SK-N-MC (cell line): ENCODE measurements at regions not wholly inside any gene's neighbourhood (a gene's known extent, or its start where the extent isn't known, plus 50 kb on each side); places are given as distances from the start of the nearest gene placed in this dataset.

Experiments used
- DNase-seq: peaks from one replicate; pipeline ENCODE4 v3.0.0-alpha.2; 2011; ENCODE audit warnings: low read depth, low spot score
- H3K27ac ChIP-seq: fragments of 200-600 bp; sonication (generic); 2 replicates; pipeline ENCODE4 v1.5.1; 2016; ENCODE audit warnings: mixed run types
- H3K36me3 ChIP-seq: fragments of 200-600 bp; sonication (generic); 2 replicates; pipeline ENCODE4 v1.6.1; 2017; ENCODE audit warnings: antibody characterized with exemption, low read length, mixed read lengths; ENCODE audit not compliant: insufficient read depth
- H3K4me3 ChIP-seq: fragments of 200-600 bp; sonication (generic); 2 replicates; pipeline ENCODE4 v1.5.1; 2016
- H3K9ac ChIP-seq: fragments of 200-600 bp; sonication (generic); 2 replicates; pipeline ENCODE4 v1.8.0; 2017; ENCODE audit warnings: mixed run types, mixed read lengths; ENCODE audit not compliant: insufficient read length
- H3K9me3 ChIP-seq: fragments of 200-600 bp; sonication (generic); 2 replicates; pipeline ENCODE4 v1.6.1; 2017; ENCODE audit warnings: low read depth, mild to moderate bottlenecking, antibody characterized with exemption, low read length, moderate library complexity, mixed read lengths
- EZH2 ChIP-seq: fragments of 200-600 bp; sonication (generic); IDR thresholded peaks from one replicate; pipeline ENCODE4 v1.6.1; 2017; ENCODE audit warnings: antibody characterized with exemption
- FOXP2 ChIP-seq: optimal IDR thresholded peaks from 2 replicates; pipeline ENCODE3; 2011; ENCODE audit warnings: mild to moderate bottlenecking, moderate library complexity; ENCODE audit not compliant: insufficient read depth; ENCODE audit errors: extremely low read length, control extremely low read depth
- POLR2AphosphoS5 ChIP-seq: IDR thresholded peaks from 2 replicates; pipeline ENCODE4 v1.6.1; 2012; ENCODE audit warnings: mild to moderate bottlenecking, low read depth, low read length, borderline replicate concordance

- H3K9me3 ChIP-seq: no peaks in the 10 kb centered on the region
- H3K36me3 ChIP-seq: no peaks in the 10 kb centered on the region
- no peak overlapping the region for H3K27ac ChIP-seq
- H3K9ac ChIP-seq: no peak overlapping the region
- no peak overlapping the region for H3K4me3 ChIP-seq
- DNase-seq: no peak
- TF ChIP-seq FOXP2 (no peak), EZH2 (no peak), POLR2AphosphoS5 (no peak)
These were observed 329.5 kb downstream of the GABRB3 start for GRCh38 chr15:26443321-26443720.

- TF ChIP-seq EZH2 (no peak), FOXP2 (no peak), POLR2AphosphoS5 (no peak)
- no peaks in the 10 kb centered on the region for H3K9me3 ChIP-seq
- H3K9ac ChIP-seq: no peak overlapping the region
- H3K36me3 ChIP-seq: no peaks in the 10 kb centered on the region
- DNase-seq: no peak
- H3K27ac ChIP-seq: no peak overlapping the region
- no peak overlapping the region for H3K4me3 ChIP-seq
These were observed 330.2 kb downstream of the GABRB3 start for GRCh38 chr15:26442680-26443079.

GRCh38 chr15:26439681-26440080 lies 333.2 kb downstream of the GABRB3 start:
- TF ChIP-seq FOXP2: no peak
- TF ChIP-seq EZH2: no peak
- TF ChIP-seq POLR2AphosphoS5: no peak
- Histone ChIP-seq H3K36me3 (no peaks in the 10 kb centered on the region), H3K4me3 (no peak overlapping the region), H3K9me3 (no peaks in the 10 kb centered on the region), H3K27ac (no peak overlapping the region), H3K9ac (no peak overlapping the region)
- DNase-seq: no peak

- H3K9ac ChIP-seq: no peak overlapping the region
- TF ChIP-seq EZH2 (no peak), POLR2AphosphoS5 (no peak), FOXP2 (no peak)
- no peak overlapping the region for H3K27ac ChIP-seq
- DNase-seq: no peak
- H3K4me3 ChIP-seq: no peak overlapping the region
- no peaks in the 10 kb centered on the region for H3K36me3 ChIP-seq
- H3K9me3 ChIP-seq: no peaks in the 10 kb centered on the region
These were observed 334.1 kb downstream of the GABRB3 start for GRCh38 chr15:26438718-26439117.

- no peaks in the 10 kb centered on the region for H3K9me3 ChIP-seq
- DNase-seq: no peak
- TF ChIP-seq EZH2 (no peak), POLR2AphosphoS5 (no peak), FOXP2 (no peak)
These were observed 334.6 kb downstream of the GABRB3 start for GRCh38 chr15:26438316-26438715.

GRCh38 chr15:26433818-26434217 lies 339.0 kb downstream of the GABRB3 start:
- H3K27ac ChIP-seq: no peak overlapping the region
- H3K4me3 ChIP-seq: no peak overlapping the region
- H3K9ac ChIP-seq: no peak overlapping the region
- no peak for TF ChIP-seq POLR2AphosphoS5
- TF ChIP-seq EZH2: no peak
- TF ChIP-seq FOXP2: no peak
- DNase-seq: no peak
- H3K9me3 ChIP-seq: no peaks in the 10 kb centered on the region
- H3K36me3 ChIP-seq: no peaks in the 10 kb centered on the region

More at GRCh38 chr15:26438316-26438715, 334.6 kb downstream of the GABRB3 start:
- H3K9ac ChIP-seq: no peak overlapping the region
- no peaks in the 10 kb centered on the region for H3K36me3 ChIP-seq
- no peak overlapping the region for H3K27ac ChIP-seq
- H3K4me3 ChIP-seq: no peak overlapping the region

- DNase-seq: no peak
- Histone ChIP-seq H3K4me3 (no peak overlapping the region), H3K9ac (no peak overlapping the region), H3K9me3 (no peaks in the 10 kb centered on the region), H3K36me3 (no peaks in the 10 kb centered on the region), H3K27ac (no peak overlapping the region)
- TF ChIP-seq POLR2AphosphoS5 (no peak), EZH2 (no peak), FOXP2 (no peak)
These were observed 339.8 kb downstream of the GABRB3 start for GRCh38 chr15:26433060-26433459.

- TF ChIP-seq FOXP2 (no peak), POLR2AphosphoS5 (no peak), EZH2 (no peak)
- H3K9ac ChIP-seq: no peak overlapping the region
- DNase-seq: no peak
These were observed 351.8 kb downstream of the GABRB3 start for GRCh38 chr15:26421065-26421464.

GRCh38 chr15:26395624-26396023 lies 377.2 kb downstream of the GABRB3 start:
- TF ChIP-seq POLR2AphosphoS5 (no peak), EZH2 (no peak), FOXP2 (no peak)
- Histone ChIP-seq H3K4me3 (no peak overlapping the region), H3K27ac (no peak overlapping the region), H3K9ac (no peak overlapping the region), H3K36me3 (no peaks in the 10 kb centered on the region), H3K9me3 (no peaks in the 10 kb centered on the region)
- no peak for DNase-seq

More at GRCh38 chr15:26421065-26421464, 351.8 kb downstream of the GABRB3 start:
- Histone ChIP-seq H3K4me3 (no peak overlapping the region), H3K9me3 (no peaks in the 10 kb centered on the region), H3K27ac (no peak overlapping the region), H3K36me3 (no peaks in the 10 kb centered on the region)
